BE2C (cell line): ENCODE measurements at regions not wholly inside any gene's neighbourhood (a gene's known extent, or its start where the extent isn't known, plus 50 kb on each side); places are given as distances from the start of the nearest gene placed in this dataset.
"Not testable (repeated sequence)": the region's sequence is repeated elsewhere in the genome, so short reads cannot be mapped to it uniquely, and the experiment has no call there.

Experiments used
- DNase-seq: peaks from one replicate; pipeline ENCODE4 v3.0.0-alpha.2; 2020
- H3K27me3 ChIP-seq: fragments of 250-450 bp; sonication (Bioruptor Pico); 2 replicates; pipeline ENCODE4 v1.5.1; 2020; ENCODE audit warnings: mild to moderate bottlenecking
- H3K36me3 ChIP-seq: fragments of 250-450 bp; sonication (Bioruptor Pico); 2 replicates; pipeline ENCODE4 v1.5.1; 2020; ENCODE audit warnings: mild to moderate bottlenecking
- H3K4me1 ChIP-seq: fragments of 250-450 bp; sonication (Bioruptor Pico); 2 replicates; pipeline ENCODE4 v1.5.1; 2020
- H3K4me3 ChIP-seq: 2 replicates; pipeline ENCODE4 v1.5.1; 2011; ENCODE audit warnings: low read depth, low read length
- H3K9me3 ChIP-seq: fragments of 250-450 bp; sonication (Bioruptor Pico); 2 replicates; pipeline ENCODE4 v1.5.1; 2020

DNA sequence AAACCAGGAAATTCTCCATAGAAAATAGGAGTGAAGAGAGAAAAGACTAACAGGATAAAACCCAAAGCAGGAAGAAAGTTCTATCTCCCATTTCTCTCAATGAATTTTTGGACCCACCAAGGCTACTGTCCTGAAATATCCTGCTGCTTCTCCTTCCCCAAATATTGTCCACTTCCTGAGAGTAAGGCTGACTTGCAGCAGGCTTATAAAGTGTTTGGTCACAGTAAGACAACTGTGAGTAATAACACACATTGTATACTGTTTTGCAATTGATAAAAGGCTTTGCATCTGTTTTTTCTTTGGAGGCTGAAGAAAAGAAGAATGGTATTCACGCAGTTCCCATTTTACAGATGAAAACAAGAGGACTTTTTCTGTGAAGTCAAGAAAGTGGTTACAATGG, 52.8 kb downstream of the FOXD4L6 start:
- H3K36me3 ChIP-seq, H3K4me3 ChIP-seq, DNase-seq, H3K4me1 ChIP-seq, H3K9me3 ChIP-seq, H3K27me3 ChIP-seq: not testable (repeated sequence)

- not testable (repeated sequence) for H3K36me3 ChIP-seq, H3K4me3 ChIP-seq, H3K4me1 ChIP-seq, DNase-seq, H3K9me3 ChIP-seq, H3K27me3 ChIP-seq
Observed at GRCh38 chr9:41074356-41074942, 54.0 kb downstream of the FOXD4L6 start.

DNA sequence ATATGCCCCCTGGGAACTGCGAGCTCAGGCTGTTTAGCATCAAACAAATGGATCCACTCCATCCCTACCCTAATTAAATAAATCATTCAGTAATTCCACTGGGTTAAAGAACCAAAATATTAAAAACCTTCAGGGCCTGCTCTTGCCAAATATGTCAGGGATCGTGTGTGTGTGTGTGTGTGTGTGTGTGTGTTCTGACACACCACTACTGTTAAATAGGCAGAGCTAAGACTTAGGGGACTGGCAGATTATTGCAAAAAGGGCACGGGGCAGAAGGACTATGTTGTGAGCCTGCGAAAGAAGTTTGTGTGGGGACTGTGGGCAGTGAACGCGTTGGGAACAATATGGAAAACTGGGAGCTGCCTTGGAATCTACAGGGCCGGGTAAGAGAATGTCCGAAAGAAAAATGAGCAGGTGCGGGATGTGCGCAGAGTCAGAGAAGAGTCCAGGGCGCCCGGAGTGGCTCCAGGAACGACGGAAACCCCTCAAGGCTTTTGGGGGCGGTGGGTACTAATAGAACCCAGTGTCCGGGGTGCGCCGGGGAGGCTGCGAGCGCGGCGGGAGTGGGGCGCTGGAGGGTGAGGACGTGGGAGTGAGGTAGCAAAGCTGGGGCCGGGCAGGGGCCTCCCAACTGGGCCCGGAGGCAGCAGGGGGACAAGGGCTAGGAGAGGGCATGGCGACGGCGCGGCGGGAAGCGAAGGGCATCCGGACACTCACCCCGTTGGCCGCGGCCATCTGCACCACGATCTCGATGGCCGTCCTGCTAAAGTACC, 54.8 kb downstream of the FOXD4L6 start:
- not testable (repeated sequence) for H3K36me3 ChIP-seq, H3K9me3 ChIP-seq, DNase-seq, H3K4me3 ChIP-seq, H3K4me1 ChIP-seq, H3K27me3 ChIP-seq

GRCh38 chr9:41064125-41064795, 64.2 kb downstream of the FOXD4L6 start:
- H3K4me3 ChIP-seq, DNase-seq: not testable (repeated sequence)

GRCh38 chr9:41063243-41063642, 65.2 kb downstream of the FOXD4L6 start:
- not testable (repeated sequence) for H3K4me1 ChIP-seq, H3K36me3 ChIP-seq, H3K9me3 ChIP-seq, DNase-seq, H3K27me3 ChIP-seq, H3K4me3 ChIP-seq

More at GRCh38 chr9:41064125-41064795, 64.2 kb downstream of the FOXD4L6 start:
- not testable (repeated sequence) for H3K27me3 ChIP-seq, H3K9me3 ChIP-seq, H3K36me3 ChIP-seq, H3K4me1 ChIP-seq

DNA sequence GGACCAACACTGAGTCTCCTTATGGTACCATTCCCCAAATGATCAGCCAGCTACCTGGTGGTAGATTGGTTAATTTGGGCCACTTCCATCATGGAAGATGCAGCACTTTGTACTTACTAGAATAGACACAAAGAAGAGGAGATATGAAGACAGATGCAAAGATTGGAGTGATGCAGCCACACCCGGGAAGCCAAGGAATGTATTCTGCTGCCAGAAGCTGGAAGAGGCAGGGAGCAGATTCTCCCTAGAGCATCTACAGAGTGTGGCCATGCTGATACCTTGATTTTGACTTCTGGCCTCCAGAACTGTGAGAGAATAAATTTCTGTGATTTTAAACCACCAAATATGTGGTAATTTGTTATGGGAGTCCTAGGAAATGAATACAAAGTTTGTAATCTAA, 68.9 kb downstream of the FOXD4L6 start:
- not testable (repeated sequence) for H3K4me1 ChIP-seq, H3K4me3 ChIP-seq, DNase-seq, H3K36me3 ChIP-seq, H3K27me3 ChIP-seq, H3K9me3 ChIP-seq

- H3K4me3 ChIP-seq, DNase-seq, H3K9me3 ChIP-seq, H3K36me3 ChIP-seq, H3K27me3 ChIP-seq, H3K4me1 ChIP-seq: not testable (repeated sequence)
Observed at GRCh38 chr9:41053666-41054363, 74.7 kb downstream of the FOXD4L6 start.

DNA sequence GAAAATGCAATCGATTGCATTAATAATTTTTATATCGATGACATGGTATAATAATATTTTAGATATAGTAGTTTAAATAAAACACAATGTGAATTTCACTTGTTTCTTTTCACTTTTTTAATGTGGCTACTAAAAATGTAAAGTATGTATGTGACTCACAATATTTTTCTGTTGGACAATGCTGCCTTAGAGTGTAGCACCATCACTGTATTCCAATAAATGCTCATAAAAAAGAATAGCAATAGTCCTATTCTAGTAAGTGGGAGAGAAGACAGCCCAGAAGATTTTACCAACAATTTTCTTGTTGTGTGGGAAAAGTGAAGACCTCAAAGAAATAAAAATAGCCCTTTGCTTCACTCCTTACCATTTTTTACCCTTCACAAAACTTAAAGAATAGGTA, 79.8 kb downstream of the FOXD4L6 start:
- not testable (repeated sequence) for H3K27me3 ChIP-seq, H3K4me1 ChIP-seq, H3K9me3 ChIP-seq, DNase-seq, H3K36me3 ChIP-seq, H3K4me3 ChIP-seq

- H3K9me3 ChIP-seq, DNase-seq, H3K4me3 ChIP-seq, H3K4me1 ChIP-seq, H3K27me3 ChIP-seq, H3K36me3 ChIP-seq: not testable (repeated sequence)
Observed at GRCh38 chr9:41047792-41048191, 80.7 kb downstream of the FOXD4L6 start.

DNA sequence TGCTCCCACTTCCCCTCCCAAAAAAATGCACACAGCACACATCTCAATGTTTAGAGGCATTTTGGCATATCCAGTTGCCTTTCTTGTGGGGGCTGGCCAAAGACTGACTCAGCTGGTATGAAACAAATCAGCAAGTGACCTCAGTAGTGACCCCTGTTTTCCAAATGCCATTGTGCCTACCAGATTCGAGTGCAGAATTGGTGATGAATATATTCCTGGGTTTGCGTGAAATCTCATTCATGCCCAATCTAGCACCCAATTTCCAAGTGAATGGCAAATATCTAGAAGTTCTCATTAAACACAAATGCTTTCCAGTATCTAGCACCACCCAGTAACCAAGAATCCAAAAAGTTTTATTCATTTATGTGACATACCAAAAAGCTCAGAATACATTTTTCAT, 83.6 kb downstream of the FOXD4L6 start:
- not testable (repeated sequence) for H3K4me1 ChIP-seq, DNase-seq, H3K36me3 ChIP-seq, H3K4me3 ChIP-seq, H3K27me3 ChIP-seq, H3K9me3 ChIP-seq

DNA sequence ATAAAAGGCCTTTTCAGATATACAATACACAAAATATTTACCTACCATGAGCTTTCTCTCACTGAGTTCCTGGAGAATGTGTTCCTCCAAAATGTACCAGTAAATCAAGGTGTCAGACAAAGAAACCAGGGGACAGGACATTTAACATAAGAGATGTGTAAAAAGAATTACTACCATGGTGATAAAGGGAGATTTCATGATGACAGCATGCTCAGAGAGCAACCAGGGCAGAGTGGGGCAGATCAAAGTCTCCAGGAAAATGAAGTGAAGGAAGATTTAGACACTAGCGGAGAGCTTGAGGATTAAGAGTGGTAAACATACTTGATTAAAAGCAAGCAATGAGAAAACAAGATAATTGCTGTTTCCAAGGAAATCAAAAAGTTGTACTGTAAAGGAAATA, 85.0 kb downstream of the FOXD4L6 start:
- H3K27me3 ChIP-seq, H3K4me3 ChIP-seq, DNase-seq: not testable (repeated sequence)

DNA sequence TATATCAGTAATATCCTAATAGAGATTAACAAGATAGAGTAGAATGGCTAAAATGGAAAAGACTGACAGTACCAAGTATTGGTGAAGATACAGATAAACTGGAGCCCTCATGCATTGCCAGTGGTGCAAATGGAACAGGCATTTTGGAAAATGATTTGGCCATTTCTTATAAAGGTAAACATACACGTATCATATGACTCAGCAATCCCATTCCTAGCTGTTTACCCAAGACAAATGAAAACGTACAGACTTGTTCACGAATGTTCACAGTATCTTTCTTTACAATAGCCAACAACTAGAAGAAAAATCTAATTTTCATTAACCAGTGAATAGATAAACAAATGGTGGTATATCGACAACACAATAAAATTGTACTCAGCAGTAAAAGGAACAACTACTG, 86.4 kb downstream of the FOXD4L6 start:
- H3K36me3 ChIP-seq, H3K4me1 ChIP-seq, DNase-seq, H3K9me3 ChIP-seq, H3K4me3 ChIP-seq, H3K27me3 ChIP-seq: not testable (repeated sequence)

More for the DNA sequence above, 85.0 kb downstream of the FOXD4L6 start:
- H3K4me1 ChIP-seq, H3K9me3 ChIP-seq, H3K36me3 ChIP-seq: not testable (repeated sequence)

GRCh38 chr9:41040705-41041342, 87.7 kb downstream of the FOXD4L6 start:
- H3K4me1 ChIP-seq, H3K36me3 ChIP-seq, H3K9me3 ChIP-seq, H3K4me3 ChIP-seq, H3K27me3 ChIP-seq, DNase-seq: not testable (repeated sequence)

DNA sequence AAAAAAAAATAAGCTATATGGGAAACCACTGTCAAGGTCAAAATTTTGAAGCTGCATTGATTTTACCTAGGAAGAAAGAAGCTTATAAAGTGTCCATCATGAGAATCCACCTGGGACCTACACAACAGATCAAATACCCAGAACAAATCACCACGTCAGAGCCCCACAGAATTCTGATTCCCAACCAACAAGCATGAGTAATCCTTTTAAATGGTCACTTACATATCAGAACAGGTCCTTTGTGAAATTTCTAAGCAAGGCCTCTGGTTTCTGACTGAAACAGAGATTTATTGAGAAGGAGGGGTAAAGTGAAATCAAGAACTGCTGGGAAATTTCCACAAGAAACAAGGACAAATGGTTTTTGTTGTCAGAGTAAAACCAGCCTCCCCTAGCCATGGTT, 93.2 kb downstream of the FOXD4L6 start:
- not testable (repeated sequence) for H3K4me1 ChIP-seq, H3K36me3 ChIP-seq, H3K9me3 ChIP-seq, H3K27me3 ChIP-seq, DNase-seq, H3K4me3 ChIP-seq

DNA sequence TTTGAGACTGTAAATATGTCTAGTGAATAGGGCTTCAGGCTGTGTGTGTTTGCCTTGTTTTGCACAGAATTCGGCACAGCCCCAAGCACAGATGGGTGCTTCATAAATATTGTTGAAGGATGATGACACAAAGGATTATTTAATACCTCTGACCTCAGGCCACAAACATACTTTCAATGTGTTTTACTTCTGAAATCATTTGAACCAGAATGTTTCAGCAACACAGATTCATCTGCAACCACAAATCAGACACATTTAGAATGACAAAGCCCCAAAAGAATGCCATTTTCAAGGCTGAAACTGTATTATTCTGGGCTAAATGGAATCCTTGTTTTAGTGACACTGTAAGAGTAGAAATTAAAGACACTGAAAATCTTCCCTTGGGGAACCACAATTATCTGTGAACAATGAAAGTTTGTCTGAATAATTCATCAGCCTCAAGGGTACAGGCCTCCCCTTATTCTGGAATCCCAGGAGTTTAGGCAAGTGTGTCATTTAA, 93.7 kb downstream of the FOXD4L6 start:
- H3K27me3 ChIP-seq, H3K36me3 ChIP-seq, H3K4me3 ChIP-seq, H3K4me1 ChIP-seq, H3K9me3 ChIP-seq, DNase-seq: not testable (repeated sequence)
